Limb (tissue), 2 donors: ENCODE measurements at regions not wholly inside any gene's neighbourhood (a gene's known extent, or its start where the extent isn't known, plus 50 kb on each side); places are given as distances from the start of the nearest gene placed in this dataset.
A peak's percentile ranks its signal among the peaks of the same experiment; 100 is the strongest.

ENCODE experiments used
- DNase-seq, 2 donors: peaks; one replicate each; pipeline ENCODE4 v3.0.0-alpha.2; 2016; ENCODE audit errors: extremely low spot score in 2 of 2

GRCh38 chr5:36355516-36355915, 53.8 kb upstream of the RANBP3L start:
- no peak for DNase-seq

- DNase-seq: no peak
Observed at GRCh38 chr5:36356915-36357314, 55.2 kb upstream of the RANBP3L start.

DNA sequence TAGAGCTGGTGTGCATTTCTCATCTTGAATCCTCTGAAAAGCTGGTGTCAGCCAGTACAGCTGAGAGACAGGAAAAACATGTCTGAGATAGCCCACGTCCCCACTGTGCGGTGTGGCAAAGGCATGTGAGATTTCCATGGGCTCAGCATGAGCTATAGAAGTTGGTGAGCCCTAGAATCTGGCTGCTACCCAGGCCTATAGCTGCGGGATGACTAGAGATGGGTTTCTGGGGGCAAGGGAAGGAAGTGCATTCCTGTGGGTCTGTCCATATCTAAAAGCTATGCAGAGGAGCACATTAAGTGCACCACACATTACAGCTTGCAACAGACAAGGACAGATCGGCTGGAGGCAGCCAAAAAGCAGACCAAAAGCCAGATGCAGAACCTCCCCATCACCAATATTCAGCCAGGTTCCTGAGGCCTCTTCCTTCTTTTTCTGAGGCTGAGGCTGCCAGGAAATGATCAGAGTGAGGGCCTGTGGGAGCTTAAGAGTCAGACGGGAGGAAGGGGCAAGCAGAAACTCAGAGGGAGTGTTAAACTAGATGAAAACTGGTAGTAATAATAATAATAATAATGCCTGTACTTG, 55.8 kb upstream of the RANBP3L start:
- peak in 1 of 2 donors; percentile 29 for DNase-seq

DNA sequence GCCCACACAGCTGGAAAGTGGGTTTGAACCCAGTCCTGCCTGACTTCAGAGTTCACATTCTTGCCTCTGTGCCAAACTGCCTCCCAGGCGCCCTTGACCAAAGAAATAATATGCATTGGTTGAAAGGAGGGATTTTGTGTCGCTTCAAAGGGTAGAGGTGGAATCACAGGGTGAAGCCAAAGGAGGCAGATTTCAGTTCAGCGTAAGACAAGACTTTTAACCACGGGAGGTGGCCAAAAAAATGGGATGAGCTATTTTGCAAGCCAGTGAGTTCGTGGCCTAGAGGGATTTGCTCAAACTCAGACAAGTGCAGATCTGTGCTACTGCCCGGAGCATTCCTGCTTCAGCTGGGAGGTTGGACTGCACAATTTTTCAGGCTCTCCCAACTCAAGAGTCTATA, 57.6 kb upstream of the RANBP3L start:
- DNase-seq: no peak

DNA sequence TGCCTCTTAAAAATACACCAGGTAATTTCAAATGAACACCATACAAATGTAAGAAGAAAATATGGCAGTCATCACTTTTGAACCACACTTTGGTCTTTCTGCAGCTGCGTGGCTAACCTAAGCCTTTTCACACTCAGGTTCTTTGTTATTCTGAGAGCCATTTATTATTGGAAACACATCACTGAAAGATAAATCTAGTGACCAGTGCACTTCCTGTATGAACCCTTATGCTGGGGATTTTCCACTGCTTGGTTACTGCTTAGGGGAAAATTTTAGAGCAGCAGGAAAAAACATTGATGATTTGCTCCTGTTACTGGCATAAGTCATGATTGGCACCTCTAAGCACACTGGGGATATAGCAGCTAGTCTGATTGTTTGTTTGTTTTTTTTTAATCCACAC, 58.6 kb upstream of the RANBP3L start:
- DNase-seq: no peak

DNA sequence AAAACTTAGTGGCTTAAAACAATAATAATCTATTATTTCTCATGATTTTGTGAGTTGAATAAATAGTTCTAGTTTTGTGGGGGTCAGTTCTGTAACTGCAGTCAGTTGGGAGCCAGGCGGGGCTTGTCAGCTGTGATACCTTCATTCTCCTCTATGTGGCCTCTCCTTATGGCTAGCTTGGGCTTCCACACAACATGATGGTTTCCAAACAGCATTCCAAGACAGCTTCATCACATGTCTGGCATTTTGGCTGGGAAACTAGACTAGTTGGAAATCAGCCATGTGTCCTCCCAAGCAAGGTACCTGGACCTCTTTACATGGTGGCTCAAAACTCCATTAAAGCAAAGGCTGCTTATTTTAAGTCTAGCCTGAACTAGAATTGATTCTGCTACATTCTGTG, 61.4 kb upstream of the RANBP3L start:
- no peak for DNase-seq

GRCh38 chr5:36363744-36364143, 62.0 kb upstream of the RANBP3L start:
- no peak for DNase-seq

DNA sequence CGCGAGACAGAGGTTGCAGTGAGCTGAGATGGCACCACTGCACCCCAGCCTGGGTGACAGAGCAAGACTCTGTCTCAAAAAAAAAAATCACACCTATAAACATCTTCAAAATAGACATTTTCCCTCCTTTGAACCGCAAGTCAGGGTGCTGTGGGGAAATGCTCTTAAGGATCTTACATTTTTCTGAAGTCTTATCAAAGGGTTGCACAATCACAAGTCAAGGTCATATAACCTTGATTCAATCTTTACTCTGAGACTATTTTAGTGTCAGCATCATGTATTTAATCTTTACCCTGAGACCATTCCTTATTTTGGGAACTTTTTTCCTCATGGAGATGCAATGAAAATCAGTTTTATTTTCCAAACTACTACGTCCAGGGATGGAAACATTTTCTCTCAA, 62.8 kb upstream of the RANBP3L start:
- no peak for DNase-seq

- DNase-seq: no peak
Observed at GRCh38 chr5:36365896-36366295, 64.2 kb upstream of the RANBP3L start.

GRCh38 chr5:36366883-36367282, 65.2 kb upstream of the RANBP3L start:
- DNase-seq: no peak

DNA sequence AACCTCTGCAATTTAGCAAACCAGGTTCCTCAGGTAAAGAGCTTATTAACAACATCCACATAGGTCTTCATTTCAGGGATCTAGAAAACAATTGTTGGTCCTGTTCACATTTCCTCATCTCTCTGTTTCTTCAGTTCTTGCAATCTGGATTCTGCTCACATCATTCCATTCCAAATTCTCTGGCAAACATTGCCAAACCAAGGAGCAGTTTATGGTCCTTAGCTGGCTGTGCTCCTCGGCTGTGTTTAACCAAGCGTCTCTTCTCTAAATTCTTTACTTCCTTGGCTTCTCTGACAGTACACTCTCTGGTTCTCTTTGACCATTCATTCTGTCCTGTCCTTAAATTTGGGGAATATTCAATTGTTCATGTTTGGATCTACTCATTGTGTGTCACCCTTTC, 65.8 kb upstream of the RANBP3L start:
- no peak for DNase-seq

DNA sequence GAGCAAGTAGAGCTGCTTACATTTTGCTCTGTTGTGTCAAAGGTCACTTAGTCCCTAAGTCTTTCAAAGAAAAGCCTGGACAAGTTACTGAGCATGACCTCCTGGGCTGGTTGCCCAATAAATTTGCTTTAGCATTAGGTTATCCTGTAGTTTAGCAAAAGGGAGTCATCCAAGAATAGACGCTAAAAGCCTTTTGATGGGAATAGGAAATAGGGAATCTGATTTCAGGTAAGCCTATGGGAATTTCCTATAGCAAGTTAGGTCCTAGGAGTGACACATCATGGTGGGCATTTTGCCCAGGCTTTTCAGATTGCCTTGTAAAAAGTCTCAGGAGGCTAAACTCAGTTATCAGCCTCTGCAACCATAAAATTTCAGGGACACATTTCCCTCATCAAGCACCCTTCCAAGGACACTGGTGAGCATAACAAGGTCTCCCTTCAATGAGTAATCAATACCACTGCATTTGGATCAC, 67.6 kb upstream of the RANBP3L start:
- DNase-seq: no peak

GRCh38 chr5:36370073-36370472, 68.4 kb upstream of the RANBP3L start:
- no peak for DNase-seq

DNA sequence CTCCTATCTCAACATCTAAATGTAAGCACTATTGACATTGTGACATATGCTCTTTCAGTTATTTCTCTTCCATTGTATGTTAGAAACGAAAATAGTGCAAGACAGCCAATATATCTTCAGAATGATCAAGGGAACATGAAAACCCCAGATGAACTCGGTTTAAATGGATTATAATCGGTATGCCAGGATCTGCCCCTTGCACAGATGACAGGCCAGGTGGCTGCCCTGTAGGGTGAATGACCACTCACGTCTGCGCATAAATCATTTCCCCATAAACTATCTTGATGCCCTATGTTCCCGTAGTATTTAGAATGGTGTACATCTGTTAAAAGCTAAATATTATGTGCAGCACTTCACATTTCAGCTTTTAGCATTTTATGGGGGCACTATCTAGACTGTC, 69.7 kb upstream of the RANBP3L start:
- no peak for DNase-seq

DNA sequence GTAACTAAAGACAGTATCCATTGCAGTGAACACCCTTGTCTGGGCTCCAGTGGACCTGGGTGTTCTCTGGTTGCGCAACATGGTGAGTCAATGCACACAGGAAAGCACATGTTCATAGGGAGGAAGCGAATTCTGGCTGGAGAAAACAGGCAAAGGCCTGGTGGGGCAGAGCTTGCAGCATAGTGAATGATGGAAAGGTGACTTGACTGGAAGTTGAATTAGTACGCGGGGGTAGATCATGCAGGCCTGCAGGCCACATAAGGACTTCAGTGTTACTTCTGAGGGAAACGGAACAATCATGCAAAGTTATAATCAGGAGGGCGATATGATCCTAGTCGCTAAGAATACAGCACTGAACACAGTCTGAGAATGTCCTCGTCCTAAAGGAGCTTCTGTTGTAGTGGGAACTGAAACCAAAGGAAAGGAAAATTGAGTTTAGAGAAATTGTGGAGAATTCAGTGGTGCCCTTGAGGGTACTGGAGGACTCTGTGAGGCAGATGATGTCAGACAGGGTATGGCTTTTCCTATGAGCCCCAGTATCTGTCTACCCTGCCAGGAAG, 71.9 kb upstream of the RANBP3L start:
- no peak for DNase-seq

GRCh38 chr5:36374266-36374862, 72.7 kb upstream of the RANBP3L start:
- DNase-seq: no peak

DNA sequence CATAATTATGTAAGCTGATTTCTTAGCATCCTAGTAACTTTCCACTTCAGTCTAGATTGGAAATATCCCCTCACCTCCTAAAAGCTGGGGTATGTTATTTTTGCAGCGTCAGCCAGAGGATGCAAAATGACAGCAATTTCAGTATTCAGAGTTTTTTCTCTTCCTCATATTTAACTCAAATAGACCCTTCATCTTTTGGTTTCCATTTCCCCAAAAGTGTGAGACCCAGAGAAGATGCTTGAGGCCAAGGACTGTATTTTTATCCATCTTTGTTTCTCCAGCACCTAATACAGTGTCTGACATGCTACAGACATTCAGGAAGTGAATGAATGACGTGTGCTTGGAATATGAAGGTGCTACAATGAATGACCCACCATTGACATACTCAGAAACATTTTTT, 75.5 kb upstream of the RANBP3L start:
- no peak for DNase-seq

GRCh38 chr5:36378551-36378950, 76.8 kb upstream of the RANBP3L start:
- DNase-seq: no peak

- no peak for DNase-seq
Observed at GRCh38 chr5:36382890-36383289, 81.2 kb upstream of the RANBP3L start.

GRCh38 chr5:36383942-36384341, 82.2 kb upstream of the RANBP3L start:
- DNase-seq: no peak

DNA sequence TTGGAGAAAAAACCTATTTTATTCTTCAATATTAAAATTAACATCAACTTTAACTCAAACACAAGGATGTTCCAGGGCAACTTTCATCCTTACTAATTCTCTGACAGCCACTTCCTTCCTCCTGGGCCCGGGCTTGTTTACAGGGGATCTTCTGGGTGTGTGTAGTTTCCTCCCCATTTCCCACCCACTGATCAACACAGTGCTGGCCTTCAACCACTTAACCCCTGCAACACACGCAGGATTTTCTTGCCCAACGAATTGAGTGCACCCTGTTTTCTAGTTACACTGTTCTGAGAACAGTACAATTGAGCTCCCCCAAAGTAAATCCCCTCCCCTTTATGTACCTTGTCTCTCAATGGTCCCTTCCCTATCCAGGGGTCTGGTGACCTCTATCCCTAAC, 83.1 kb upstream of the RANBP3L start:
- no peak for DNase-seq

DNA sequence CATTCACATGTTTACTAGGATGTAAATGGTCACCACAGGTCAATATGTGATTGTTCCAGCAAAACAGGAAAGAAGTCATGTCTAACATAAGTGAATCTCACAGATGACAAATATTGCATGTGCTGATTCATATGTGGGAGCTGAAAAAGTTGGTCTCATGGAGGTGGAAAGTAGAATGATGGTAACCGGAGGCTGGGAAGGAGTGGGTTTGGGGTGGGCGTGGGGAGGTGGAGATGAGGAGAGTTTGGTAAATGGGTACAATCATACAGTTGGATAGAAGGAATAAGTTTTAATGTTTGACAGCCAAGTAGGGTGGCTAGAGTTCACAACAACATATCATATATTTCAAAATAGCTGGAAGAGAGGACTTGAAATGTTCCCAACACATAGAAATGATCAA, 83.8 kb upstream of the RANBP3L start:
- no peak for DNase-seq

DNA sequence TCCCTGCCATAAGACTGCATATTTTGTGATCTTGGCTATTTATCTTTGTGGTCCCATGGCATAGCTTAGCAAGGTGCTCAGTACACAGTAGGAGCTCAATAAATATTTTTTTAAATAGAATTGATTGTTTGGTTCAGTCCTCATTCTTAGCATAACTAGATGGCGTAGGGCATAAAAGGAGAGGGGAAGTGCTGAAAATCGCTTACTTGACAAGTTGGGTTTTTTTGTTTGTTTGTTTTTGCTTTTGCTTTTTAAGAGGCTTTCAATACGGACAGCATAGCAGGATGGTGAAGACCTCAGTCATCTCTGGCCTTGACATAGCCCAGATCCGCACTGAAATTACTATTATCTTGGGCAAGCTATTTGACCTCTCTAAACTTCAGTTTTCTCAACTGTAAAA, 86.6 kb upstream of the RANBP3L start:
- DNase-seq: no peak
